ENCODE measurements at regions not wholly inside any gene's neighbourhood (a gene's known extent, or its start where the extent isn't known, plus 50 kb on each side); places are given as distances from the start of the nearest gene placed in this dataset.

GRCh38 chr9:126085170-126085569, 241.5 kb upstream of the MVB12B start:
- TF ChIP-seq POLR2A (IDR thresholded peaks at IDR 0.05) (no peak), CTCF (IDR thresholded peaks at IDR 0.05) (no peak), POLR2AphosphoS5 (IDR thresholded peaks at IDR 0.05) (no peak)
